GM21360 (cell line): ENCODE measurements at regions not wholly inside any gene's neighbourhood (a gene's known extent, or its start where the extent isn't known, plus 50 kb on each side); places are given as distances from the start of the nearest gene placed in this dataset.
"Not testable (repeated sequence)": the region's sequence is repeated elsewhere in the genome, so short reads cannot be mapped to it uniquely, and the experiment has no call there.

Experiments
- ATAC-seq: cut with Tn5 transposase; IDR thresholded peaks from one replicate; pipeline ENCODE4 v1.9.1; 2021; ENCODE audit warnings: mild to moderate bottlenecking, moderate library complexity; ENCODE audit not compliant: unreplicated experiment

GRCh38 chr7:156590212-156590611 is 50.4 kb upstream of the RNF32 start:
- no peak for ATAC-seq

- no peak for ATAC-seq
Observed at GRCh38 chr7:156589808-156590207, 50.8 kb upstream of the RNF32 start.

DNA sequence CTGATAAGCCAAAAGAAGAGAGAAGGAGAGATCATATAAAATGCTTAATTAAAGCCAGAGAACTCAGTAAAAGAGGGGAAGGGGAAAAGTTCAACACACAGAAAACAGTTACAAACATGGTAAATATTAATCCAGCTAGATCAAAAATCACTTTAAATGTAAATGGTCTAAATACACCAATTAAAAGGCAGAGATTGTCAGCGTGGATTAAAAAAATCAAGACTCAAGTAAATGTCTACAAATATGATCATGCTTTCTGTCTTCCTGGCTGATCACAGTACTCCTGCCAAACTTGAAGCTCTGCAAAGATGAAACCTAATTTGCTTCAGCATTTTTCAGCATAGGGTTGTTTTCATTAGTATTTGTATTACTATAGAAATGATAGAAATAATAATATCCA is 54.6 kb upstream of the RNF32 start:
- no peak for ATAC-seq

DNA sequence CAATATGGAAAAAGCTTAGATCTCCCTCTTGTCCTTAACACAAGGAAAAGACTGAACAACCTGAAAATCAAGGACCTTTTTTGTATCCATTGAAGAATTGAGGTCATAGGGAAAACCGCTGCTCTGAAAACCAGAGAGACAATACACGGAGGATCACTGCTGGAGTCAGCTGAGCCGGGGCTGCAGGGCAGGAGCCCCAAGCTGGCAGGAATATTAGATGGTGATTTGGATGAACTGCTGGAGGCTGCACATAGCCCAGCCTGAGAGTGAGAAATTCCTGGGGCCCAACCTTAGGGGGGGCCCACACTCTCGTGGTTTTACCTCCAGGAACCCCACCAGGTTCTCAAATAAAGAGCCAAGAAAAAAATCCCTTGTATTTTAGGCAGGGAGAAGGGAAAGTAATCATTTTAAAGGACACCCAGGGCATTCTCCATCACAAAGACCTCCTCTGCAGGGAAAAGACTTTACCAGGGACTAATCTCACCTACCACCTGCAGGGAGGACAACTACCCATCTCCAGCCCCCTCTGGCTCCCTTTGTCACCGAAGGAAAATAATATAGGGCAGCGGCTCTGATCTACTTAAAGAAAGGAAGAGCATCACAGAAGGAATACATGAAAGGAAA is 55.4 kb upstream of the RNF32 start:
- ATAC-seq, result no peak

DNA sequence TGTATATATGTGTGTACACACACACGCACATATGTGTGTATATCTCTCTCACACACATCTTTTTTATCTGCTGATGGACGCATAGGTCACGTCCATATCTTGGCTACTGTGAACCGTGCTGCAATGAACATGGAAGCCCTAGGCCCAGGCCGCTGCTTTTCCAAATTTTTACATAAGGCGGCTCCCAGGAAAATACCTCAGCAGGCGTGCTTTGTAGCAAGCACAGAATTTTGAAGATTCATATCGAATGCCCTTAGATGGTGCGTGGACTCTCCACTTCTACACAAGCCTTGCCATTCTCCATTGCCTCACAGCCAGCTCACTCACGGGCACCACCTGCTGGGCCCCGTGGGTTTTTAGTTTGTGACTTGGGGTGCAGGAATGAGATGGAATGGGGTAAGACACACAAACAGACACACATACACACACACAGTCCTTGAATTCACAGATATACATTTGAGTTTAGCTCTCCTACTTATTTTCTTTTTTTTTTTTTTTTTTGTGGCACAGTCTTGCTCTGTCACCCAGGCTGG is 57.9 kb upstream of the RNF32 start:
- ATAC-seq, result no peak

- ATAC-seq, result no peak
Observed at GRCh38 chr7:156580036-156580435, 60.5 kb upstream of the RNF32 start.

GRCh38 chr7:156579566-156579965 is 61.0 kb upstream of the RNF32 start:
- ATAC-seq, result no peak

DNA sequence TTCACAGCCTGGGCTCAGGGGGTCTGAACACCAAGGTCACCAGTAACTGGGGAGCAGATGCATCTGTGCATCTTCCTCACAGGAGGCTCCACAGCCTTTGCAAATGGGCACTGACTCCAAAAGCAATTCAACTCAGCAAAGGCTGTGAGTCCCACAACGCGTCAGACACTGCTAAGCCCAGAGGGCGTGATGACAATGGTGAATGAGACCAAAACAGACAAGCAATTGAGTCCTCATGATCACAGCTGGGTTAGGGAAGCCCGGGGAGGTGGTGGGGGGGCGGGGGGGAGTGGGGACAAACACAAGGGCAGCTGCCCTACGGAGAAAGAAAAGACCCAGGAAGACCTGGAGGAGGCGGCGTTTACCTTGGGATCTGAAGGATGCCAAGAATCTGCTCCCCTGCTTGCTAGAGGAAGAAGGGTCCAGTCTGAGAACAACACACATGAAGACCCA is 61.6 kb upstream of the RNF32 start:
- no peak for ATAC-seq

- ATAC-seq, result no peak
Observed at GRCh38 chr7:156578578-156578940, 62.0 kb upstream of the RNF32 start.

- ATAC-seq, result no peak
Observed at GRCh38 chr7:156577645-156578577, 62.7 kb upstream of the RNF32 start.

DNA sequence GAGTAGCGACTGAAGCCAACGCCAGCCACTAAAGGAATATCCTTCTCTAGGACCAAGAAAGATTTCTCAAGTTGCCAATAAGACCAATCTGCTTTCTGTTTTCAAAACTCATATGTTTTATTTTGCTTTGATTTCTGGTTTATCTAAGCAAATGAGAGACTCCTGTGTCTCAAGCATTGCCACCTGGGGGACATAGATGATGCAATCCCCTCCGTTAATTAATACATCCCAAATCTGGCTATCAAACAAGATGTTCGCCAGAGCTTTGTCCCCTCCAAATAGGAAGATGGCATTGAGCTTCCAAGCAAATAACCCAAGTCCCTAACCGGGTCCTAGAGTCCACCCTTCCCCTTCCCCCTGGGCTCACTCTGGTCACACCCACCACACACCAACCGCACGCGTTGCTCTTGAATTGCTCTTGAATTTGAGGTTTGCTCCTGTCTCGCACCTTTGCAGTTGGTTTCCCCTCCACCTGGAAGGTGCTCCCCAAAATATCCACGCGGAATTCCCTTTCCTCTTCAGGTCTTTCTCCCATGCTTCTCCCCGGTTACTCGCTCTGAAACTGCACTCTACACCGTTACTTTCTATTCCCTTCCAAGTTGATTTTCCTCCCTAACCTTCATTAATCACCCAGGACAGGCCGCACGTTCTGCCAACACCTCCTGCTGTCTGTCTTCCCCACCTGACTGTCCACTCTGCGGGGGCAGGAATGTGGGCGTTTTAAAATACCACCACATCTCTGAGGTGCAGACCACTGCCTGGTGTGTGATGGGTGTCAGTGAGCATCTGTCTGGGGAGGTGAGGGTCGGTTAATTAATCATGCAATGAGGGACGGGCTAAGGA is 64.1 kb upstream of the RNF32 start:
- no peak for ATAC-seq

GRCh38 chr7:156568258-156568657 is 72.3 kb upstream of the RNF32 start:
- ATAC-seq, result no peak

- no peak for ATAC-seq
Observed at GRCh38 chr7:156566812-156567549, 73.6 kb upstream of the RNF32 start.

GRCh38 chr7:156565002-156565401 is 75.6 kb upstream of the RNF32 start:
- not testable (repeated sequence) for ATAC-seq

GRCh38 chr7:156560696-156561095 is 79.9 kb upstream of the RNF32 start:
- ATAC-seq, result no peak

GRCh38 chr7:156560075-156560474 is 80.5 kb upstream of the RNF32 start:
- no peak for ATAC-seq

GRCh38 chr7:156559001-156559400 is 81.6 kb upstream of the RNF32 start:
- no peak for ATAC-seq

DNA sequence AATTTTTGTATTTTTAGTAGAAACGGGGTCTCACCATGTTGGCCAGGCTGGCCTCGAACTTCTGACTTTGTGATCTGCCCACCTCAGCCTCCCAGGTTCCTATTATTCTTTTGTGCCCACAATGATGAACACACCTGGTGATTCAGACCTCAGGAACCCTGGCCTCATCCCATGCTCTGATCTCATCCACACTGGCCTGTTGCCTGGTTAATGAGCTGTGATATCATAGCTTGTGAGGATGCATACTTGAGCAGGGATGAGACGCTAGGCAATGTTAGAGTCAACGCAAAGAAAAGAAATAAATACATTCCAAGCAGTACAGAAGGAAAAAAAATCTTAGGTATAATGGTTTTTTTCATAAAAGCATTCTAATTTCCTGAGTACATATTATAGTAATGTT is 82.4 kb upstream of the RNF32 start:
- ATAC-seq, result no peak

DNA sequence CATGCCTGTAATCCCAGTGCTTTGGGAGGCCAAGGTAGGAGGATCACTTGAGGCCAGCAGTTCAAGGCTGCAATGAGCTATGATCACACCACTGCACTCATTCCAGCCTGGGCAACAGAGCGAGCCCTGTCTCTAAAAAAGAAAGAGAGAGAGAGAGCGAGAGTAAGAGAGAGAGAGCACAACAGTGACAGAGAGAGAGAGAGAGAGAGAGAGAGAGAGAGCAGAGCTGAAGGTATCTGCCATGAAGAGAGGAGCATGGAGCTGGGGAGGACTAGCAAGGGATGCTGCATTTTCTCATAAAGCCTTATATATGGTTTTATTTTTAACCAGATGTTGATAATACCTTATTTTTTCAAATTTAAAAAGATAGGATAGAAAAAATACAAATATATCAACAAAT is 84.5 kb upstream of the RNF32 start:
- ATAC-seq, result no peak

DNA sequence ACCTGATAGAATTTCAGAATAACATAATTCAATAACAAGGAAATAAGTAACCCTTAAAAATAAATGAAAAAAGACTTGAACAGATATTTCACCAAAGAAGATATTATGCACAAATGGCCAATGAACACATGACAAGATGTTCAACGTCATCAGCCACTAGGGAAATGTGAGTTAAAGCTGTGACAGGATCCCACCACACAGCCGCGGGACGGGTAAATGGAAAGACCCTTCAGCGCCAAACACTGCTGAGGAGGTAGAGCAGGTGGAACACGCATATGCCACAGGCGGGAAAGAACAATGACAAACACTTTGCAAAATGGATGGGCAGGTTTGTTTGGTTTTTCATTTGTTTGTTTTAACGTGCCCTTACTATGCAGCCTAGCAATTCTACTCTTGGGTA is 86.1 kb upstream of the RNF32 start:
- ATAC-seq, result no peak

DNA sequence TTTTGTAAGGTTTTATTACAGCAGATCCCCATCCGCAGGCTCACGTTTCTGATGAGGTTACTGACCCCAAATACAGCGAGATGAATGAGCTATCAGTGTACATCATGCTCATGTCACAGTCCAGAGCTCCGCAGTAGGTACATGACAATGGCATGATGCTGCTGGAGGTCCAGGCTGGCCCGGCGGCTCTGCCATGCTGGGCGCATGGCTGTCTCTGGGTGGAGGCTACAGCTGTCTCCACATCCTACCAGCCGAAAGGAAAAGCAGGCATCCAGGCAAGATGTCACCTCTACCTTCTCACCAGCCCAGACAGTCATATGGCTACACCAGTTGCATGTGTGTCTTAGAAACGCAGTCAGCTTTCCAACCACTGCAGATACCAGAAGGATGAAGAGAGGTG is 90.9 kb upstream of the RNF32 start:
- no peak for ATAC-seq
